Activated effector memory CD4-positive, alpha-beta T cell treated with anti-CD3 and anti-CD28 coated beads, Interleukin-2, amount 50 U/mL, for 16 hours (primary cell): ENCODE measurements at regions not wholly inside any gene's neighbourhood (a gene's known extent, or its start where the extent isn't known, plus 50 kb on each side); places are given as distances from the start of the nearest gene placed in this dataset.

Experiments used
- DNase-seq: peaks from one replicate; pipeline ENCODE4 v3.0.0-alpha.2; 2020

DNA sequence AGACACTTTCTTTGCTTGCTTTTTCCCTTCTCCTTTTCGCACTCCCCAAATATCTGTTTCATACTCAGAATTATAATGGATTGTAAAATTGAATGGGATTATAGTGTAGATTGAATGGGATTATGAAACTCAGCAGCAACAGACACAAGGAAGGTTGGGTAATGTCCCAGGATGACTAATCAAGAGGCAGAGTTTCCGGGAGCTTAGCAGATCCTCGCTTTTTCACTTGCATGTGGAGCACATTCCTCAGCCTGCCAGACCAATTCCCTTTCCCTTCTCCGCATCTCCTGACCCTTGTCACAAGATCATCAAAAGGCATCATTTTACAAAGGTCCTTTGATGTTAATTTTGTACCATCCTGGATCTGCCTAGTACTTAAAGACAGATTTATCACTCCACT lies 55.1 kb upstream of the SLC1A1 start:
- no peak for DNase-seq

DNA sequence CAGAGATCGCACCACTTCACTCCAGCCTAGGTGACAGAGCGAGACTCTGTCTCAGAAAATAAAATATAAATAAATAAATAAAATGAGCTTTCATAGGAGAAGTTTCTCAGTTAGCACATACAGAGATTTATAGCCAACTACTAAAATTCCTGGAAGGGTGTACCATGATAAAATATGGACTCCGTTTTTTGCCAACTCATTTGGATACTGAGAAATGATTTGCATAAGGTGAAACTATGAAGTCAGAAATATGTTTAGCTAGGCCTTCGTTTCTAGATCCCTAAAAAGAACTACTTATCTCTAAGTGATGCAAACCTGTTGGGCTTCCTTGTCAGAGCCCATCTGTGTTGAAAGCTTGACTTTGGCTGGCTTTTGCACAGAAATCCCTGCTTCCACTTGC lies 56.9 kb upstream of the SLC1A1 start:
- no peak for DNase-seq

DNA sequence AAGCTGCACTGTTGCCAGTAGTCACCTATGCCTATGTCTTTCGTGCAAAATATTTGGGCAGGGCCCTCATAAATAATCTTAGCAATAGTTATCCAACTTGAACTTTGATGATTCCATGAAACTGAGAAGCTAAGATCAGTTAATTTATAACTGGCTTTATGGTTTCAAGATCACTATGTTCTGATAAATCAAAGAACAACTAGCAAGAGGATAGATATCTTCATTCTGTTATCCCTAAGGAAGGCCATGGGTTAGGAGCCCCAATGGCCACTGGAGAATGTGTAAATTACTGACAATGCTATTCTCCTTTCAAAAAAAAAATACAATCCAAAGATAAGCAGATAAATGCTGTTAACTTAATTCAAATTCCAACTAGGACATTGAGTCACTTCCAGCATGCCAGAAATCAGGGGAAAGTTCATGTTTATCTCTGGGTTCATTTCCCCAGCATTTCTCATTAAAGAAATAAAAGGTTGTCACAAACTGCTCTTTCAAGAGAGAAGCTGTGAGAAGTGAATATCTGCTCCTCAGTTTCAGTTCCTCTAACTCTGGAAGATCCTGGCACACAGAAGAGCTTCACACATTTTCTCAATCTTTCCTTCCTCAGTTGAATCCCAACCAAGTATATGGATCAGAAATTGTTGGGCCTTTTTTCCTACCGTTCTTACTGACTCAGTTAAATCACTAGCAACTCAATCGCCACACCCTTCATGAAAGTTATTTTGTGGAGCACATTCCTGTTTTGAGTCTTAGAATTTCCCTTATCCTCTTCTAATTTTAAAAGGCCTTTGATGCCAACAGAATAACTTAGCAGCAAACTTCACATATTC lies 59.6 kb upstream of the SLC1A1 start:
- DNase-seq = no peak

DNA sequence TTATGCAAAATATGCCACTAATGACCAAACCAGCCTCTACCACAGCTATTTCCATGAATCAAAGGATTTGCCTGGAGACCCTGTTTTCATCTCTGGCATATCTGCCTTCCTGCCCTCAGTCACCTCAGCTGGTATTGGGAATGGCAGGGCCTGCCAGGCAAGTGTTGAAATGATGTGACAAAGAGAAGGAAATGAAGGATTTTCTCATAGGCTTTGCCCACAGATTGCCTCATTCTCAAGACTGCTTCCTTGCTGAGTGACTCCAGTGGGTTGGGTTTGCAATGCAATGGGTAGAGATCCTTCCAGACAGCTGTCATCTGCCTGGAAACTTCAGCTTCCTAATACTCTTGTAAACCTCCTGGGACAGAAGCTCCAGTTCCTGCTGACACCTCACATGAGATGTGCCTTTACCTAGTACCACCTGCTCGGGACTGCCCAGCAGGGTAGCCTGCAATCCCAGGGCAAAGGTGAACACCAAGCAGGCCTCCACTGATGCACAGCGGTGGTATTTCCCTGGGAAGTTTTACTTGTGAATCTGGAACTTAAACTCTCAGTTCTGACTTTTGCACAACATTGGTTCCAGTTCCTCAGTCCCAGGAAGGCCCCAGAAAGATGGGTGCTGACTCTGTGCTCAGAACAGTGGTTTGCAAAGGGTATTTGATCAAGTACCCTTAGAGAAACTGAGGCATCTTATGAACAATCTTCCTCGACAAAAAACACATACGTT lies 64.8 kb upstream of the SLC1A1 start:
- no peak for DNase-seq

DNA sequence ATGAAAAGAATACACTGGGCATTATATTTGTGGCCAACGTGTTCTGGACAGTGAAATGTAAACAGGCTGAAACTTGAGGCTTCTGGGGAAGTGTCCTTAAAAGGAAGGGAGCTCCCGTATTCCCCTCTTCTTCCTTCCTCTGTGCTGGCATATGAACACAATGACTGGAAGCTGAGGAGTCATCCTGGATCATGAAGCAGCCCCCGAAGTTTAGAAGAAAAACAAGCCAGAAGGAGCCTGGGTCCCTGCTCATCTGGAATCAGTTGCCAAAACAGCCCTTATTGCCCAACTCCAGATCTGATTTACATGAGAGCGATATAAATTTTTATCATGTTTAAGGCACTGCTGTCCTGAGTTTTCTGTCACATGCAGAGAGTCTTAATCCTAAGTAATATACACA lies 65.4 kb upstream of the SLC1A1 start:
- DNase-seq = no peak

DNA sequence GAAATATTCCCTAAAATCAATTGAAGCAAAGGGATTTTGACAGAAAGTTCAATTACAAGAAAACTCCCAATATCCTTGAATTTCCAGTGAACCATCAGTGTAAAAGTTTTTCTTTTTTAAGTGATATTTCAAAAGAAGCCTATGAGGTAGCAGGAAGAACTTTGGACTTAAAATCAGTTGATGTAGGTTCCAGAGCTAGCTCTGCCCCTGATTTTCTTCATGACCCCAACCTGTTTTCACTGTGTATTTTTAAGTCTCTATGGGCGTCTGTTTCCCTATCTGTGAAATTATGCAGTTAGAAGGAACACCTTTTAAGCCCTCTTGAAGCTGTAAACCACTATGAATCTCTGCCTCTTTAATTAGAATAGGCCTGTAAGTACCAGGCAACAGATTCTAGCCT lies 66.2 kb upstream of the SLC1A1 start:
- no peak for DNase-seq

DNA sequence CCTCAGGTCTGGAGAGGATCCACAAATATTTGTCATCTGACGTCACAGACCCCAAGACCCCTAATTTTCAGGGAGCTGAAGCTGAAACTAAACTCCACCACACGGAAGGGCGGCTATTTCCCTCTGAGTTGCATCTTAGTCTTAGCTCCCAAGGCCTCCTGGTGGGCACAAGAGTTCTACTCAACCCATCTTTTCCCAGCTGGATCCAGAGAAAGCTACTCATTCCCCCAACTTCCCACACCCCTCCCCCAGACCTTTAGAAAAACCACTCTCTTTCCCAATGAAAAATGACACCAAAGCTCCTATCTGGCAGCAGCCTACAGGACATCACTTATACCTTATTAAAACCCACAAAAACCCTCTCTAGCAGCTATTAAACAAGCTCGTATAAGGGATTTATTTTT lies 67.1 kb upstream of the SLC1A1 start:
- no peak for DNase-seq

DNA sequence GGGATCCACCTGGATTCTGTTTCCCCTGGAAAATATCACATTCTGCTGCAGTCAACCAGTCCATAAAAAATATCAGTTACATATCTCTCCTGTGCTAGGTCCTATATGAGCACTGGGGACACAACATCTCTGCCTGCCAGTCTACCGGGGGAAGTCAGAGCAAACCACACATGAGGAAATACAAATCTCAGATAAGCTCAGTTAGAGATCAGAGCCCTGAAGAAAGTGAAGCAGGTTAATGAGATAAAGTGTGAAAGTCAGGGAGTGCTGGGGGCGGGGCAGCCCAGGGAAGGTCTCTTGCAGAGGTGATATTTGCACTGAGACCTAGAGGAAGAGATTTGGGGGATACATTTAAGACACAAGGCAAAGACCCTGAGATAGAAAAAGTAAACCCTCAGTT lies 67.8 kb upstream of the SLC1A1 start:
- DNase-seq = no peak

DNA sequence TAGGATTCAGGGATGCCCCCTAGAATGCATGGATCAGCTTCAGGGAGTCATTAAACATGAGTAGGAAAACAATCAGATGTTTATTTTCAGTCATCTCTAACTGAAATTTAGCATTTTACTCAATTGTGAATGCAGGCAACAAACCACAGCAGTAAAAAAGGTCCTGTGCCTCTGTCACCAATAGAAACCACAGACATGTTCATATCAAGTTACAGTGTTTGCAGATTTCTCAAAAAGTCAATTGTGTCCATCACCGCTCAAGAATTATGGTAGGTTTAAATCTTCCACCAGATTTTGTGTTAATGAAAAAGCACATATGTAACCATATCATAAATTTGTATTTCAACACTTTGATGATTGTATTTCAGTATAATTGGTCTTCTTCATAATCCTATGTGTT lies 68.4 kb upstream of the SLC1A1 start:
- DNase-seq = no peak

DNA sequence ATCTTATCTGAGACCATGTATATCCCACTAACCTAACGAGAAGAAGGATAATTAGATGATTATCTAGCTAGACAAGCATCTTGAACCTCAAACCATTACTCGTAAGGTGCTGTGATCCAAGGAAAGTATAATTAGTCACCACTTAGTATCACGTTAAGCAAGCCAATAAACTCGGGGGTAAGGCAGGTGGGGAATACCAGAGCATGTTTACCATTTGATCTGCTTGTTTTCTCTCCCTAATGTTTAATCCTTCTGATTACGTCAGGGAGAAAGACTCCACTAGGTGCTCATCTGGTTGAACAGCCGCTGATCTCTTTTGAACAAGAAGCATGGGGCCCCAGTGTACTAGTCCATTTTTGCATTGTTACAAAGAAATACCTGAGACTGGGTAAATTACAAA lies 69.9 kb upstream of the SLC1A1 start:
- no peak for DNase-seq

DNA sequence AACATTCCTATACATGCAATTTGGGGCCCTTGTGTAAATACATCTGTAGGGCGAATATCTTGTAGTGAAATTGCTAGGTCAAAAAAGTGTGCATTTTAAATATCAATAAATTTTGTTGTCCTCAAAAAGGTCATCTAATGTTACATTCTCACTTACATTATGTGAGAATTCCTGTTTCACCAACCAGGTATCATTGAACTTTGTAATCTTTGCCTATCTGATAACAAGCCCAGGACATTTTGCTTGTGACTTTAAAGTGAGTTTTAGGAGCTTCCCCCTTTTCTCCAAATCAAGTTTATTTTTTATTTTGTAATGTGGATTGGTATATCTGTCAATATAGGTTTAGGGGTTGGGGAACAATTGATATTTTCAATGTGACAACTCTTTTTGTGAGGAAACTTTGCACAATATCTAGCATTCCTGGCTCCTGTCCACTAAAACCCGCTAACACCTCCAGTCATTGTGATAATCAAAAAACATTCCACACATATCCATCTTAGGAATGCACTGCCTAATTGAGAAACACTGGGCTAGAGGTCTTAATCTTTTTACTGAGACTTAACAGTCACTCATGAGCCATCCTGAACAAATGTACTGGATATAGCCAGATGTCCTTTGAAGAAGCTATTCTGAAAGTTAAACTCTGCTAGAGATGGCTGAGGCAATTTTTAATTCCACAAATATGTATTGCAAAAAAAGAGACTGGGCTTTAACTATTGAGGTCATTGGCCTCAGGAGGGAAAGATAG lies 72.5 kb upstream of the SLC1A1 start:
- no peak for DNase-seq

DNA sequence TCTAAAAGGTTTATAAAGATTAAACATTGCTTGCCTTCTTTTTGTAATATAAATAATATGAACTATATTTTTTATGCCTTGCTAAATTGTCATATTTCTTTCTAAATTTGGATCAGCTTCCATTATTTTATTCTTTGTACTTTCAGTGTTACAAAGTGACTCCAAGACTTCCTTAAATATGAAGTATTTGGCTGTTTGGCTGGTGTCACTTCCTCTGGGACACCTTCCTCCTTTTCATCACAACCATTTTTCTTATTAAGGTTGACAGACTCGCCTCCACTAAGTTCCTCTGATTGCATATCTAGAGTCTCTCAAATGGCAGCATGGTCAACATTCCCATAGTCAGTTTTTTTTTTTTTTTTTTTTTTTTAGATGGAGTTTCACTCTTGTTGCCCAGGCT lies 73.8 kb upstream of the SLC1A1 start:
- DNase-seq = no peak

DNA sequence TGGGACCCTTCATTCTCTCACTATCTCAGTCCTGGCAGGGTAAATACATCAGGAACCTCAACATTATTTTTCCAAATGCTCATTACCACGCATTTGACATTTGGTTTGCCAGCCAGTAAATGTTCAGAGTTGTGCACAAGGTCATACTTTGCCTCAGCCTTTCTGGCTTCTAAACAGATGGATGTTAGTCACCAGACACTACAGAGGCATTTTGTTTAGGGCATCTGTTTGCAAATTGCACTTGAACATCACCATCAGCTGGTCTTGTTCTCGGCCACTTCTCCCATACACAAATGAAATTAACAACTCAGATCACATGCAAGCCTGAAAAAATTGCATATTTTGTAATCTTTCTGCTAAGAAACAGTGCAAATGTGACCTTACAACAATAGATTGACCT lies 75.0 kb upstream of the SLC1A1 start:
- DNase-seq = no peak

DNA sequence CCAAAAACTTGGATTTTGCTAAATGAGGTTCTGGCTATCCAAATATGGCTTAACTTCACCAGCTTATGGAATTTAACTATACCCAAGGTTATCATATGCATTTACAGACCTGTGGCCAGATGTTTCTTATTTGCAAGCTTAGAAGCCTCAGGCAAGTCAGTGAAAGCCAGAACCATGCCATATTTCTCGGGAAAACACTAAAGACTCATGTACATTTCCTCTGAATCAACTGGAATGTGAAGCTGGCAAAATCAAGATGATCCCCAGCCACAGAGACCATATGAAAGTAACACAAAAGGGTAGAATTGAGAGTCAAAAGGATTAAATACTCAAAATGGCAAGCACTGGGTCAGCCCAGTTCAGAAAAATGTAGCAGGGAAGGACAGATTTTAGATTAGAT lies 76.4 kb upstream of the SLC1A1 start:
- DNase-seq = no peak

DNA sequence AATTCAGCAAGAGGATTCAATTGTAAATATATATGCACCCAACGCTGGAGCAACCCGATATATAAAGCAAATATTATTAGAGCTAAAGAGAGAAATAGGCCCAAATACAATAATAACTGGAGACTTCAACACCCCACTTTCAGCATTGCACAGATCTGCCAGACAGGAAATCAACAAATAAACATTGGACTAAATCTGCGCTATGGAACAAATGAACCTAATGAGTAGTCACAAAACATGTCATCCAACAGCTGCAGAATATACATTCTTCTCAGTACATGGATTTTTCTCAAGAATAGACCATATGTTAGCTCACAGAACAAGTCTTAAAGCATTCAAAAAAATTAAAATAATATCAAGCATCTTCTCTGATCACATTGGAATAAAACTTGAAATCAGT lies 86.1 kb upstream of the SLC1A1 start:
- no peak for DNase-seq

DNA sequence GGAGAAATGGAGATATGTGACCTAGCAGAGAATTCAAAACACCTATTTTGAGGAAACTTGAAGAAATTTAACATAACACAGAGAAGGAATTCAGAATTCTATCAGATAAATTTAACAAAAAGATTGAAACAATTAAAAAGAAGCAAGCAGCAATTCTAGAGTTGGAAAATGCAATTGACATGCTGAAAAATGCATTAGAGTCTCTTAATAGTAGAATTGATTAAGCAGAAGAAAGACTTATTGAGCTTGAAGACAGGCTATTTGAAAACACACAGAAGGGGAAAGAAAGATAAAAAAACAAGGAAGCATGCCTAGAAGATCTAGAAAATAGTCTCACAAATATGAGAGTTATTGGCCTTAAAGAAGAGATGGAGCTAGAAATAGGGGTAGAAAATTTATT lies 87.8 kb upstream of the SLC1A1 start:
- DNase-seq = no peak

DNA sequence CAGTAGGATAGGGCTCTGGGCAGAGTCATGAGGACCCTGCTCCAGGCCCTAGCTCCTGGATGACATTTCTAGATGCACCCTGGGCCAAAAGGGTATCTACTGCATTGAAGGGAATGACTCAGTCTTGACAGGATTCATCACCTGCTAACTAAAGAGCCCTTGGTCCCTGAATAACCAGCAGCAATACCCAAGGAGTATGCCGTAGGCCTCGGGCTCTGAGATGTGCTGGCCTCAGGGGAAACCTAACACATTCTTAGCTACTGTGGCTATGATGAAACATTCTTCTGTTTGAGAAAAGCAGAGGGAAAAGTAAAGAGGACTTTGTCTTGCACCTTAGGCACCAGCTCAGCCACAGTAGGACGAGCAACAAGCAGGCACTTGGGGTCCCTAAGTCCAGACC lies 89.5 kb upstream of the SLC1A1 start:
- DNase-seq = no peak

DNA sequence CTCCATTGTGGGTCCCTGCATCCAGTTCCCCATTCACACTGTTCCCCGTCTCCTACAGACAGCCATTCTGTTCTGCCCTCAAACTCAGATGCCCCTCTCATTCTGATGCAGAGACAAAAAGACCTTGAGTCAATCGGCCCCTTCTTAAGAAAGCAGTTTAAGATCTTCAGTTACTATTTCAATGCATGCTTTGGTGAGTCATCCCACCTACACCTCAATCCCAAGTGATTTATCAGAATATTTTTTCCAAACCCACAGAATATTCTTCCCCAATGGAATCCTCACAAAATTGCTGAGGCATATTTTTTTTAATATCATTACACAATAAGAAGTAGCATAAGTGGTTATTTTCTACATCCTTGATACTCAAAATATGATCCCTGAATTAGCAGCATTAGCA lies 92.4 kb upstream of the SLC1A1 start:
- no peak for DNase-seq

DNA sequence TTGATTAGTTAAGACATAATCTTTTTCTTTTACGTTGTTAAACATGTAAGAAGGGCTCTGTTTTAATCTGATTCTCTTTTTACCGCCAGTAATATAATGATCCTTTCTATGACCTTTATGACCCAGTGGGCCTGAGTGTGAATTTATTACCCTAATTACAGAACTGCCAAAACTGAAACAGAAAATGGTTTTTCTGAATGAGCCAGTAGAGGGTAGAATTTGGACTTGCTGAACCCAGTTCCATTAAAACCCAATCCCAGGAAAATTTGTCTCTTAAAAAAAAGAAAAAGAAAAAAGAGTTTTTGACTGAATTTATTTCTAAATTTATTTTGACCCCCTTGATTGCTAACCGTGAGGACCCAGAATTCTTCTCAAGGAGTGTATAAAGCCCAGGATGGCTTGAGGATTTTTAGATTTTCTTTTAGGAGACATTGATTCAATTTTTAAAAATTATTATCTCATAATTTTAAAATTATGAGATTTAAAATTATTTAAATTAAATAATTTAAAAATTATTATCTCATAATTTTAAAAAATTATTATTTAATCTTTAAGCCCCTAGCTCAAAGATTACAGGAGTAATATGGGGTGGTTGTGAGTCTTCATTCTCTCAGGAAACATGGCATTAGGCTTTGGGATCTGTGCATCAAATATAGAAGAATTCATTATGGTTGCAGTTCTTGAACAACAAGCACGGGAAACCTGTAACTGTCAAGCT lies 94.1 kb upstream of the GLIS3 start:
- no peak for DNase-seq

DNA sequence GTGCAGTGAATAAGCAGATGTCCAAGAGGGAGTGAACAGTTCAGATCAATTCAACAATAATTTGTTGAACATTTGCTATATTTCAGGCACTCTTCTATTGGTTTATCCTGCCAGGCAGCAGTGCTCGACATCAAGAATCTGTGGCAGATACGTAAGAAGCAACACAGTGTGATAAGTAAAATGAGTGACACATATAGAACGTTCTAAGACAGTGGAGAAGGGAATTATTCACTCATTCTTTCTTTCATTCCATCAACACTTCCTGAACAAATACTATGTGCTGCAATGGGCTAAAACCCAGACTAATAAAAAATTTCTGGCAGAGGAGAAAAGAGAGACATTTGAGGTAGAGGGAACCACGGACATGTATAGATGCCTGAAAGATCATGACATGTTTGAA lies 89.9 kb upstream of the GLIS3 start:
- DNase-seq = no peak

DNA sequence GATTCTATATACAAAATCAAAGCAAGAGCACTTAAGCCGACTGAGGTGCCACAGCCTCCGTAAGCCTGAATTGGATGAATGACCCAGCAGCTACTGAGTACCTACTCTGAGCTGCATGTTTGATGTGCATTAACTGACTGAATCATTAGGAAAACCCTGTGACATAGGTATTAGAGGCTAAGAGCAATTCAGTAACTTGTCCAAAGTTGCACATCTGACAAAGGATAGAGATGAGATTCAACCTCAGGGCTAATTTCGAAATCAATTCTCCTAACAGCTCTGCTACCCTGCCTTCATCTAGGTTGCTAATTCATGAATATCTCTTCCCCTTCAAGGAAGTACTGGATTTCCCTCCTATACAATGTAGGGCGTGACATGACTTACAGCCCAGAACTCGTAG lies 89.1 kb upstream of the GLIS3 start:
- no peak for DNase-seq

DNA sequence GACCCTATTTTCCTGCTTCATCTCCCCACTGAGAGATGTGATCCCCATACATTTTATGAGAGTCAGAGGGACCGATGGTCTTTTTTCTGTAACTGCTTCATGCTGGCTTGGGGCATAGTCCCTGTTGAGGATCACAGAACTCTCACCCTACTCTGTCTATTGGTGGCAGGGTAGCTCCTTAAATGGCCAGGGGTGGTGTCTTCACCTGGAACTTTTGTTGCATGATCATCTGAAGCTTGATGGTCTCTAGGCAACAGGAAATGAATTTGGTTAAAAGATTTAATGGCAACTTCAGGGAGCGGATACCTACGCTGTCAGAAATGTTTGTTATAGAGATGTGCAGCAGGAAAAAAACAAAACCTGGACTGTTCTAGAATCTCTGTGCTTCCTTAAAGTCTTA lies 87.0 kb upstream of the GLIS3 start:
- DNase-seq = no peak

DNA sequence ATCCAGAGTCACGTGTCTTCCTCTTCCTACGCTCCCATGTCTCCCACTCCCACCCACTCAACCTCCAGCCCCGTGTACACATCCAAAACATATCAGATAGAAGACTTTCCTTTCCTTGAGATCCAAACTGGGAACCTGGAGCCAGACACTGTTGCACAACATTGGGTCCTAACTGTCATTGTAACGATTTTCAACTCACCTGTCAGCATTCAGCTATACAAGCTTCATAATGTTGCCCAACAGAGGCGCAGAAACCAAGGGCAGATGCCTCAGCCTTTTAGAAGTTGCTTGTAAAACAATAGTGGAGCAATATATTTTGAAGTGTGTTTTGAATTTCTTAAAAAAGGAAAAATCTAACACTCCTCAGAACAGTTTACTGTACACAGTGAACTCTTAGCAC lies 84.9 kb upstream of the GLIS3 start:
- no peak for DNase-seq
